ENCODE measurements at regions not wholly inside any gene's neighbourhood (a gene's known extent, or its start where the extent isn't known, plus 50 kb on each side); places are given as distances from the start of the nearest gene placed in this dataset.
A peak's percentile ranks its signal among the peaks of the same experiment; 100 is the strongest.

DNA sequence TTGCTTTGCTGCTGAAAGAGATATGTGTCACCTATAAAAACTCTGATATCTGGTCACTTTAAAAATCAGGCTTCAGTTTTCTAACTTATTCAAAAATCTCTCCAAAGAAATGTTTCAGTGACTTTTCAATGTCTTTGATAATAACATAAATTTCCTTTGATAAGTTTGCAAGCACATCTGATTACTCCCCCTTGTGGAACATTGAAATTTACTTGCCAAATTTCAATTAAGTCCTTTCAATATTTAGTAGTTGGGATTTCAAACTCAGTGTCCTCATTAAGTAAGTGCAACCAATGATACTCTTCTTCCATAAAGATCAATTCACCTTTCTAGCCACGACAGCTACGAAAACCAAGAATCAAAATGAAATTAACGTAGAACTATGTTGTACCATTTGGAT lies 151.3 kb upstream of the FAM47C start:
- Histone ChIP-seq H2BK15ac (ENCODE audit: low read depth, low read length) (no peak overlapping the region), H3K14ac (ENCODE audit: insufficient read depth, low read length) (no peak overlapping the region), H3K18ac (ENCODE audit: insufficient read length, low read depth, low read length) (no peak overlapping the region), H3K4me2 (ENCODE audit: insufficient read depth, insufficient read length, low read length) (no peak overlapping the region), H3K79me2 (ENCODE audit: insufficient read depth, low read length) (no peaks in the 10 kb centered on the region), H4K8ac (replicated peaks; ENCODE audit: insufficient read length, low read depth, low read length) (no peak overlapping the region), H4K5ac (ENCODE audit: insufficient read length, low read depth, low read length) (no peak overlapping the region), H3K23me2 (ENCODE audit: insufficient read length, low read depth, low read length, poor library complexity, severe bottlenecking) (no peaks in the 10 kb centered on the region), H3K4ac (ENCODE audit: low read depth, low read length) (no peak overlapping the region), H3K9ac (ENCODE audit: extremely low read depth, insufficient read length, low read length) (no peak overlapping the region), H3T11ph (ENCODE audit: low read length) (no peak overlapping the region), H2BK120ac (ENCODE audit: low read depth, low read length, poor library complexity, severe bottlenecking) (no peak overlapping the region), H2BK20ac (ENCODE audit: low read depth, low read length, poor library complexity, severe bottlenecking) (no peak overlapping the region), H4K20me1 (ENCODE audit: control insufficient read depth, insufficient read depth, insufficient read length) (no peaks in the 10 kb centered on the region), H3K56ac (ENCODE audit: insufficient read length, low read depth, low read length) (no peak overlapping the region), H3K27me3 (ENCODE audit: insufficient read depth, low read length) (no peaks in the 10 kb centered on the region), H3K79me1 (ENCODE audit: insufficient read depth, low read depth, low read length, poor library complexity, severe bottlenecking) (no peaks in the 10 kb centered on the region), H3K27ac (ENCODE audit: insufficient read length, low read depth, low read length) (no peak overlapping the region), H2AFZ (ENCODE audit: low read length) (no peak overlapping the region), H3K4me1 (ENCODE audit: insufficient read depth, low read length) (no peaks in the 10 kb centered on the region), H2BK5ac (ENCODE audit: insufficient read length, low read length) (no peak overlapping the region), H2BK12ac (ENCODE audit: insufficient read length, low read depth, low read length) (no peak overlapping the region), H2AK5ac (ENCODE audit: insufficient read length, low read length) (no peak overlapping the region), H4K91ac (ENCODE audit: insufficient read length, low read depth, low read length) (no peak overlapping the region), H3K9me3 (ENCODE audit: control insufficient read depth, low read depth, low read length) (no peaks in the 10 kb centered on the region), H3K23ac (ENCODE audit: insufficient read length, low read depth, low read length) (no peak overlapping the region)
- Mint-ChIP-seq H3K4me1 (no peaks in the 10 kb centered on the region), H3K27me3 (ENCODE audit: low read depth) (no peaks in the 10 kb centered on the region), H3K9me3 (peaks cover 40 to 49% of the 10 kb centered on the region in 2 experiments), H3K4me3 (no peak overlapping the region), H3K36me3 (ENCODE audit: insufficient read depth in 1 of 3, low read depth in 3 of 3) (no peaks in the 10 kb centered on the region; a peak in 1 of 7 replicates), H3K27ac (no peak overlapping the region)
- DNase-seq: no peak
- TF ChIP-seq CTCF (conservative IDR thresholded peaks at IDR 0.05): 0 out of 3 replicates have a peak, but pooled peaks have one; percentile 10
- WGBS (ENCODE audit: extremely low coverage, insufficient read length, low lambda C conversion rate): no CpG with 5 or more reads among the region's 3 CpGs

Measured in H9 (cell line).